Endodermal cell (in vitro differentiated cells): ENCODE measurements at regions not wholly inside any gene's neighbourhood (a gene's known extent, or its start where the extent isn't known, plus 50 kb on each side); places are given as distances from the start of the nearest gene placed in this dataset.

Experiments used
- DNase-seq: peaks from one replicate; pipeline ENCODE4 v3.0.0-alpha.2; 2017
- H3K27ac ChIP-seq: 2 replicates; pipeline ENCODE4 v1.5.1; 2013; ENCODE audit warnings: mild to moderate bottlenecking, low read depth, low read length, moderate library complexity
- H3K27me3 ChIP-seq: 2 replicates; pipeline ENCODE4 v1.6.1; 2013; ENCODE audit warnings: mild to moderate bottlenecking, low read length, moderate library complexity; ENCODE audit not compliant: insufficient read depth, control insufficient read depth, poor library complexity, severe bottlenecking
- H3K36me3 ChIP-seq: 2 replicates; pipeline ENCODE4 v1.7.0; 2013; ENCODE audit warnings: mild to moderate bottlenecking, low read length, moderate library complexity; ENCODE audit not compliant: control insufficient read depth, insufficient read depth
- H3K4me1 ChIP-seq: one replicate; pipeline ENCODE4 v1.7.0; 2013; ENCODE audit warnings: low read length; ENCODE audit not compliant: control insufficient read depth, insufficient read depth
- H3K4me3 ChIP-seq: 2 replicates; pipeline ENCODE4 v1.5.1; 2013; ENCODE audit warnings: mild to moderate bottlenecking, low read length, moderate library complexity
- H3K9ac ChIP-seq: 2 replicates; pipeline ENCODE4 v1.6.1; 2013; ENCODE audit warnings: mild to moderate bottlenecking, low read length, moderate library complexity; ENCODE audit not compliant: poor library complexity, severe bottlenecking; ENCODE audit errors: extremely low read depth
- H3K9me3 ChIP-seq: 2 replicates; pipeline ENCODE4 v1.6.1; 2013; ENCODE audit warnings: mild to moderate bottlenecking, low read length, moderate library complexity; ENCODE audit not compliant: control insufficient read depth
- H3K27ac Mint-ChIP-seq: 2 replicates; pipeline ENCODE4 v1.8.0; 2020; ENCODE audit warnings: mixed read lengths
- H3K27me3 Mint-ChIP-seq: 2 replicates; pipeline ENCODE4 v1.8.0; 2021; ENCODE audit warnings: mild to moderate bottlenecking, mixed read lengths; ENCODE audit not compliant: insufficient read depth
- H3K36me3 Mint-ChIP-seq: 2 replicates; pipeline ENCODE4 v1.8.0; 2020; ENCODE audit warnings: low read depth, mixed read lengths
- H3K4me1 Mint-ChIP-seq: 2 replicates; pipeline ENCODE4 v1.8.0; 2020; ENCODE audit warnings: mixed read lengths
- H3K4me3 Mint-ChIP-seq: 2 replicates; pipeline ENCODE4 v1.8.0; 2020; ENCODE audit warnings: mild to moderate bottlenecking, moderate library complexity, mixed read lengths
- H3K9me3 Mint-ChIP-seq: 2 replicates; pipeline ENCODE4 v1.8.0; 2020; ENCODE audit warnings: mild to moderate bottlenecking, mixed read lengths
- CTCF ChIP-seq: fragments of 200-600 bp; sonication (generic); conservative IDR thresholded peaks from 2 replicates; pipeline ENCODE4 v1.5.0; 2021; ENCODE audit warnings: antibody characterized with exemption, mild to moderate bottlenecking
- WGBS, 2 experiments: methylation state at CpG; one replicate each; pipeline versions ENCODE4 v1.1.5 to v1.1.7; 2013; ENCODE audit warnings: missing lambda C conversion rate in 2 of 2, mixed read lengths in 1 of 2; ENCODE audit not compliant: insufficient coverage in 1 of 2, insufficient read length in 1 of 2; 5-methylcytosine and 5-hydroxymethylcytosine counted together

GRCh38 chr9:86641970-86642369, 287.8 kb upstream of the TUT7 start:
- no peaks in the 10 kb centered on the region for H3K27me3 Mint-ChIP-seq
- Histone ChIP-seq H3K9ac (no peak overlapping the region), H3K4me3 (no peak overlapping the region), H3K9me3 (no peaks in the 10 kb centered on the region), H3K4me1 (peaks cover 6% of the 10 kb centered on the region), H3K27me3 (no peaks in the 10 kb centered on the region), H3K36me3 (no peaks in the 10 kb centered on the region), H3K27ac (no peak overlapping the region)
- TF ChIP-seq CTCF = no peak
- DNase-seq = no peak
- no peak overlapping the region for H3K27ac Mint-ChIP-seq
- H3K9me3 Mint-ChIP-seq = no peaks in the 10 kb centered on the region
- H3K36me3 Mint-ChIP-seq = no peaks in the 10 kb centered on the region
- WGBS, 2 experiments = 97 to 100% methylated on average over 3 of the region's 3 CpGs
- H3K4me1 Mint-ChIP-seq = peaks cover 31% of the 10 kb centered on the region
- no peak overlapping the region for H3K4me3 Mint-ChIP-seq

GRCh38 chr9:86639899-86640379, 285.7 kb upstream of the TUT7 start:
- Histone ChIP-seq H3K9ac (no peak overlapping the region), H3K4me3 (no peak overlapping the region), H3K27ac (no peak overlapping the region), H3K4me1 (peaks cover 6% of the 10 kb centered on the region), H3K9me3 (peaks cover 9% of the 10 kb centered on the region), H3K27me3 (no peaks in the 10 kb centered on the region), H3K36me3 (no peaks in the 10 kb centered on the region)
- Mint-ChIP-seq H3K4me3 (no peak overlapping the region), H3K9me3 (peaks cover 11% of the 10 kb centered on the region), H3K27ac (no peak overlapping the region), H3K27me3 (no peaks in the 10 kb centered on the region), H3K36me3 (no peaks in the 10 kb centered on the region), H3K4me1 (peaks cover 29% of the 10 kb centered on the region)
- WGBS, 2 experiments = 84 to 86% methylated on average over 1 to 5 of the region's 5 CpGs
- peak; percentile 67 for TF ChIP-seq CTCF
- peak; percentile 61 for DNase-seq

DNA sequence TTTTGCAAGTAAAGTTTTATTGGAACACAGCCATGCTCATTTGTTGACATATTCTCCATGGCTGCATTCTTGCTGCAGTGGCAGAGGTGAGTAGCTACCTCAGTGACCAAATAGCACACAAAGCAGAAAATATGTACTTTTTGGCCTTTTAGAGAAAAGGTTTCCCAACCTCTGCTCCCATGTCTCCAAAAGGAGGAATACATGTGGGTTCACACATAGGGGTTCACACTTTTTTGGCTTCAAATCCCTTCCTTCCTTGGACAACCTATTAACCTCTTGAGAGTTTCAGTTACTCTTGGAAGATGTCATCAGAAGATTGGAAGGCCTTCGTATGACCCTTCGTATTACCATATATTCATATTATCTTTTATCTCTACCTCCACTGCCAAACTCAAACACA, 285.1 kb upstream of the TUT7 start:
- Mint-ChIP-seq H3K27me3 (peaks cover 3% of the 10 kb centered on the region), H3K4me3 (no peak overlapping the region), H3K9me3 (peaks cover 17% of the 10 kb centered on the region), H3K36me3 (no peaks in the 10 kb centered on the region), H3K27ac (no peak overlapping the region), H3K4me1 (peaks cover 22% of the 10 kb centered on the region)
- no peak overlapping the region for H3K4me3 ChIP-seq
- no peaks in the 10 kb centered on the region for H3K36me3 ChIP-seq
- H3K9ac ChIP-seq = no peak overlapping the region
- no peak overlapping the region for H3K27ac ChIP-seq
- no peaks in the 10 kb centered on the region for H3K27me3 ChIP-seq
- DNase-seq = no peak
- TF ChIP-seq CTCF = no peak
- H3K9me3 ChIP-seq = peaks cover 15% of the 10 kb centered on the region
- 97 to 100% methylated on average over 2 of the region's 2 CpGs for WGBS, 2 experiments
- H3K4me1 ChIP-seq = peaks cover 3% of the 10 kb centered on the region
